SK-N-SH treated with all-trans-retinoic acid at 6 μM for 48 hours (cell line): ENCODE measurements at regions not wholly inside any gene's neighbourhood (a gene's known extent, or its start where the extent isn't known, plus 50 kb on each side); places are given as distances from the start of the nearest gene placed in this dataset.

ENCODE experiments used
- ATAC-seq: fragments of 200-7000 bp; cut with Tn5 transposase; 3 replicates; pipeline ENCODE4 v1.9.1; 2020; ENCODE audit warnings: mild to moderate bottlenecking, moderate library complexity
- ARNTL ChIP-seq: fragments of 450-650 bp; formaldehyde crosslinking; IDR thresholded peaks from 2 replicates; pipeline ENCODE4 v1.5.0; 2020; ENCODE audit warnings: low read depth, mild to moderate bottlenecking, moderate library complexity, borderline replicate concordance
- BACH2 ChIP-seq: fragments of 250-450 bp; sonication (Bioruptor Pico); IDR thresholded peaks from 2 replicates; pipeline ENCODE4 v1.9.0; 2021; ENCODE audit warnings: mild to moderate bottlenecking, borderline replicate concordance
- CREB5 ChIP-seq: fragments of 250-450 bp; sonication (Bioruptor Pico); IDR thresholded peaks from 2 replicates; pipeline ENCODE4 v1.5.1; 2020; ENCODE audit warnings: low read depth, mild to moderate bottlenecking, moderate library complexity
- CSDC2 ChIP-seq: fragments of 250-450 bp; sonication (Bioruptor Pico); IDR thresholded peaks from 2 replicates; pipeline ENCODE4 v1.5.0; 2020; ENCODE audit warnings: mild to moderate bottlenecking, moderate library complexity
- ESRRG ChIP-seq: fragments of 250-450 bp; sonication (Bioruptor Pico); IDR thresholded peaks from 2 replicates; pipeline ENCODE4 v1.6.1; 2021; ENCODE audit warnings: mild to moderate bottlenecking
- GLIS3 ChIP-seq: fragments of 250-450 bp; sonication (Bioruptor Pico); IDR thresholded peaks from 2 replicates; pipeline ENCODE4 v1.5.0; 2020; ENCODE audit warnings: mild to moderate bottlenecking, moderate library complexity
- ISL1 ChIP-seq: fragments of 250-450 bp; sonication (Bioruptor Pico); IDR thresholded peaks from 2 replicates; pipeline ENCODE4 v2.1.2; 2022; ENCODE audit warnings: mild to moderate bottlenecking, moderate library complexity
- OSR1 ChIP-seq: fragments of 250-450 bp; sonication (Bioruptor Pico); IDR thresholded peaks from 2 replicates; pipeline ENCODE4 v1.8.0; 2022; ENCODE audit warnings: moderate library complexity, mild to moderate bottlenecking, inconsistent platforms
- PATZ1 ChIP-seq: fragments of 250-450 bp; sonication (Bioruptor Pico); IDR thresholded peaks from 2 replicates; pipeline ENCODE4 v1.8.0; 2020; ENCODE audit warnings: mild to moderate bottlenecking, moderate library complexity, borderline replicate concordance
- POU6F1 ChIP-seq: fragments of 250-450 bp; sonication (Bioruptor Pico); IDR thresholded peaks from 2 replicates; pipeline ENCODE4 v1.8.0; 2021; ENCODE audit warnings: low read depth, mild to moderate bottlenecking, moderate library complexity, borderline replicate concordance
- PPARA ChIP-seq: fragments of 250-450 bp; sonication (Bioruptor Pico); IDR thresholded peaks from 2 replicates; pipeline ENCODE4 v1.5.0; 2020; ENCODE audit warnings: mild to moderate bottlenecking, borderline replicate concordance
- RARB ChIP-seq: fragments of 250-450 bp; sonication (Bioruptor Pico); IDR thresholded peaks from 2 replicates; pipeline ENCODE4 v1.8.0; 2021; ENCODE audit warnings: mild to moderate bottlenecking, moderate library complexity
- SNAI2 ChIP-seq: fragments of 250-450 bp; sonication (Bioruptor Pico); IDR thresholded peaks from 2 replicates; pipeline ENCODE4 v1.5.0; 2020; ENCODE audit warnings: mild to moderate bottlenecking, moderate library complexity
- TCF4 ChIP-seq: fragments of 250-450 bp; sonication (Bioruptor Pico); IDR thresholded peaks from 2 replicates; pipeline ENCODE4 v1.8.0; 2021; ENCODE audit warnings: mild to moderate bottlenecking, moderate library complexity, borderline replicate concordance
- TOX ChIP-seq: fragments of 250-450 bp; sonication (Bioruptor Pico); IDR thresholded peaks from 2 replicates; pipeline ENCODE4 v1.8.0; 2021; ENCODE audit warnings: mild to moderate bottlenecking, moderate library complexity, borderline replicate concordance
- TSHZ2 ChIP-seq: fragments of 250-450 bp; sonication (Bioruptor Pico); IDR thresholded peaks from 2 replicates; pipeline ENCODE4 v1.5.0; 2020; ENCODE audit warnings: mild to moderate bottlenecking, moderate library complexity
- ZC3H10 ChIP-seq: fragments of 250-450 bp; sonication (Bioruptor Pico); IDR thresholded peaks from 2 replicates; pipeline ENCODE4 v1.5.1; 2021; ENCODE audit warnings: mild to moderate bottlenecking, moderate library complexity
- ZFP3 ChIP-seq: fragments of 250-450 bp; sonication (Bioruptor Pico); IDR thresholded peaks from 2 replicates; pipeline ENCODE4 v1.5.0; 2020; ENCODE audit warnings: mild to moderate bottlenecking, moderate library complexity
- ZFP30 ChIP-seq: fragments of 450-650 bp; formaldehyde crosslinking; IDR thresholded peaks from 2 replicates; pipeline ENCODE4 v1.5.0; 2022; ENCODE audit warnings: mild to moderate bottlenecking, moderate library complexity
- ZNF565 ChIP-seq: fragments of 450-650 bp; formaldehyde crosslinking; conservative IDR thresholded peaks from 2 replicates; pipeline ENCODE4 v1.5.0; 2020; ENCODE audit warnings: low read depth, mild to moderate bottlenecking, moderate library complexity
- ZNF70 ChIP-seq: fragments of 450-650 bp; formaldehyde crosslinking; IDR thresholded peaks from 2 replicates; pipeline ENCODE4 v1.5.0; 2020; ENCODE audit warnings: mild to moderate bottlenecking, moderate library complexity
- ZNF8 ChIP-seq: fragments of 450-650 bp; formaldehyde crosslinking; IDR thresholded peaks from 2 replicates; pipeline ENCODE4 v1.5.0; 2020; ENCODE audit warnings: mild to moderate bottlenecking, moderate library complexity

- no peak for TF ChIP-seq GLIS3 (CRISPR knock-in tag)
- TF ChIP-seq CSDC2 (CRISPR knock-in tag) = no peak
- no peak for TF ChIP-seq TOX (CRISPR knock-in tag)
- TF ChIP-seq ESRRG (CRISPR knock-in tag) = no peak
- ATAC-seq = no peak
Measured at GRCh38 chr2:108125581-108125980, 114.2 kb upstream of the SULT1C3 start.

- TF ChIP-seq ESRRG (CRISPR knock-in tag) (no peak), ISL1 (CRISPR knock-in tag) (no peak), PATZ1 (CRISPR knock-in tag) (no peak), ZFP3 (CRISPR knock-in tag) (no peak), ARNTL (CRISPR knock-in tag) (no peak), OSR1 (no peak), CREB5 (CRISPR knock-in tag) (no peak), PPARA (CRISPR knock-in tag) (no peak), BACH2 (CRISPR knock-in tag) (no peak), ZNF565 (no peak)
- TF ChIP-seq, all 23 proteins: peak for 0
Measured at GRCh38 chr2:108128249-108128648, 111.5 kb upstream of the SULT1C3 start.

GRCh38 chr2:108129636-108130035 is 110.1 kb upstream of the SULT1C3 start:
- ATAC-seq = peak; percentile 32; the same call in 1 of the 3 replicates
- TF ChIP-seq TSHZ2 (CRISPR knock-in tag) = no peak
- TF ChIP-seq BACH2 (CRISPR knock-in tag) = no peak
- TF ChIP-seq ARNTL (CRISPR knock-in tag) = no peak
- TF ChIP-seq ZNF565 = no peak

More at GRCh38 chr2:108128249-108128648, 111.5 kb upstream of the SULT1C3 start:
- ATAC-seq = no peak

- no peak for TF ChIP-seq ZFP3 (CRISPR knock-in tag)
- TF ChIP-seq ZFP30 = no peak
- TF ChIP-seq ZC3H10 (CRISPR knock-in tag) = no peak
- TF ChIP-seq ISL1 (CRISPR knock-in tag) = no peak
- TF ChIP-seq CREB5 (CRISPR knock-in tag) = no peak
- TF ChIP-seq TCF4 (CRISPR knock-in tag) = no peak
- no peak for TF ChIP-seq ZNF565
- no peak for TF ChIP-seq ZNF70
- no peak for TF ChIP-seq BACH2 (CRISPR knock-in tag)
- no peak for TF ChIP-seq POU6F1 (CRISPR knock-in tag)
- no peak for TF ChIP-seq TOX (CRISPR knock-in tag)
- TF ChIP-seq ESRRG (CRISPR knock-in tag) = no peak
- no peak for TF ChIP-seq SNAI2 (CRISPR knock-in tag)
- TF ChIP-seq RARB = no peak
- no peak for TF ChIP-seq PATZ1 (CRISPR knock-in tag)
- TF ChIP-seq PPARA (CRISPR knock-in tag) = no peak
- no peak for TF ChIP-seq TSHZ2 (CRISPR knock-in tag)
- TF ChIP-seq ZNF8 = no peak
- ATAC-seq = no peak
Measured at GRCh38 chr2:108133457-108133856, 106.3 kb upstream of the SULT1C3 start.
